ENCODE measurements at regions not wholly inside any gene's neighbourhood (a gene's known extent, or its start where the extent isn't known, plus 50 kb on each side); places are given as distances from the start of the nearest gene placed in this dataset.

- H3K9me3 ChIP-seq (ENCODE audit: control insufficient read depth in 2 of 3, insufficient read depth in 1 of 3, low read length in 3 of 3): no peaks in the 10 kb centered on the region
- intact Hi-C loops (cut with DNase I): no loop called here
- H3K27ac ChIP-seq (ENCODE audit: low read depth in 2 of 2, low read length in 2 of 2): no peak overlapping the region
- DNase-seq: peak in 2 of 5 donors; percentile 53
- no peak overlapping the region for H3K9ac ChIP-seq (ENCODE audit: low read length in 3 of 3)
- H3K36me3 ChIP-seq (ENCODE audit: control insufficient read depth in 2 of 3, insufficient read depth in 3 of 3, low read length in 3 of 3): no peaks in the 10 kb centered on the region
- FAIRE-seq: no peak
- H3K27me3 ChIP-seq (ENCODE audit: control insufficient read depth, insufficient read depth, low read length): peaks cover 5% of the 10 kb centered on the region
- peaks cover 0 to 2% (median 0%) of the 10 kb centered on the region in 3 donors for H3K4me1 ChIP-seq (ENCODE audit: control insufficient read depth in 2 of 3, insufficient read depth in 2 of 3, low read depth in 1 of 3, low read length in 3 of 3)
- TF ChIP-seq CTCF (IDR thresholded peaks at IDR 0.05; ENCODE audit: borderline replicate concordance, extremely low read depth, insufficient read depth): no peak
- H3K4me3 ChIP-seq (ENCODE audit: low read length in 3 of 3): no peak overlapping the region
Observed at GRCh38 chr3:182597621-182598041, 195.7 kb upstream of the ATP11B start.

- intact Hi-C loops (cut with DNase I): no loop called here
- no peak for TF ChIP-seq CTCF (IDR thresholded peaks at IDR 0.05; ENCODE audit: borderline replicate concordance, extremely low read depth, insufficient read depth)
- Histone ChIP-seq H3K4me3 (ENCODE audit: low read length in 3 of 3) (no peak overlapping the region), H3K27ac (ENCODE audit: low read depth in 2 of 2, low read length in 2 of 2) (no peak overlapping the region), H3K36me3 (ENCODE audit: control insufficient read depth in 2 of 3, insufficient read depth in 3 of 3, low read length in 3 of 3) (no peaks in the 10 kb centered on the region), H3K9ac (ENCODE audit: low read length in 3 of 3) (no peak overlapping the region), H3K4me1 (ENCODE audit: control insufficient read depth in 2 of 3, insufficient read depth in 2 of 3, low read depth in 1 of 3, low read length in 3 of 3) (no peaks in the 10 kb centered on the region), H3K9me3 (ENCODE audit: control insufficient read depth in 2 of 3, insufficient read depth in 1 of 3, low read length in 3 of 3) (no peaks in the 10 kb centered on the region), H3K27me3 (ENCODE audit: control insufficient read depth, insufficient read depth, low read length) (no peaks in the 10 kb centered on the region)
- no peak for FAIRE-seq
- DNase-seq: no peak
Observed at GRCh38 chr3:182601597-182601996, 191.7 kb upstream of the ATP11B start.

GRCh38 chr3:182603501-182603900 is 189.8 kb upstream of the ATP11B start:
- Histone ChIP-seq H3K9ac (ENCODE audit: low read length in 3 of 3) (no peak overlapping the region), H3K9me3 (ENCODE audit: control insufficient read depth in 2 of 3, insufficient read depth in 1 of 3, low read length in 3 of 3) (no peaks in the 10 kb centered on the region), H3K4me1 (ENCODE audit: control insufficient read depth in 2 of 3, insufficient read depth in 2 of 3, low read depth in 1 of 3, low read length in 3 of 3) (no peaks in the 10 kb centered on the region), H3K27me3 (ENCODE audit: control insufficient read depth, insufficient read depth, low read length) (no peaks in the 10 kb centered on the region), H3K36me3 (ENCODE audit: control insufficient read depth in 2 of 3, insufficient read depth in 3 of 3, low read length in 3 of 3) (no peaks in the 10 kb centered on the region), H3K27ac (ENCODE audit: low read depth in 2 of 2, low read length in 2 of 2) (no peak overlapping the region), H3K4me3 (ENCODE audit: low read length in 3 of 3) (no peak overlapping the region)
- intact Hi-C loops (cut with DNase I): no loop called here
- FAIRE-seq (no peak), DNase-seq (no peak)
- TF ChIP-seq CTCF (IDR thresholded peaks at IDR 0.05; ENCODE audit: borderline replicate concordance, extremely low read depth, insufficient read depth): no peak

Data from kidney (tissue), 13 donors.